DND-41 (cell line): ENCODE measurements at regions not wholly inside any gene's neighbourhood (a gene's known extent, or its start where the extent isn't known, plus 50 kb on each side); places are given as distances from the start of the nearest gene placed in this dataset.

Experiments used
- CTCF ChIP-seq: IDR thresholded peaks from 2 replicates; pipeline ENCODE4 v1.5.1; 2012; ENCODE audit warnings: borderline replicate concordance, low read length, moderate library complexity, mild to moderate bottlenecking; ENCODE audit not compliant: poor library complexity, severe bottlenecking; ENCODE audit errors: extremely low read depth
- EZH2 ChIP-seq: IDR thresholded peaks from 3 replicates; pipeline ENCODE4 v1.6.1; 2012; ENCODE audit warnings: borderline replicate concordance, low read depth, mild to moderate bottlenecking, moderate library complexity, low read length, inconsistent platforms; ENCODE audit not compliant: severe bottlenecking

GRCh38 chr3:177563243-177563780 is 366.0 kb upstream of the TBL1XR1 start:
- TF ChIP-seq CTCF, result no peak
- TF ChIP-seq EZH2, result no peak
